ENCODE measurements at regions not wholly inside any gene's neighbourhood (a gene's known extent, or its start where the extent isn't known, plus 50 kb on each side); places are given as distances from the start of the nearest gene placed in this dataset.
A peak's percentile ranks its signal among the peaks of the same experiment; 100 is the strongest.

DNA sequence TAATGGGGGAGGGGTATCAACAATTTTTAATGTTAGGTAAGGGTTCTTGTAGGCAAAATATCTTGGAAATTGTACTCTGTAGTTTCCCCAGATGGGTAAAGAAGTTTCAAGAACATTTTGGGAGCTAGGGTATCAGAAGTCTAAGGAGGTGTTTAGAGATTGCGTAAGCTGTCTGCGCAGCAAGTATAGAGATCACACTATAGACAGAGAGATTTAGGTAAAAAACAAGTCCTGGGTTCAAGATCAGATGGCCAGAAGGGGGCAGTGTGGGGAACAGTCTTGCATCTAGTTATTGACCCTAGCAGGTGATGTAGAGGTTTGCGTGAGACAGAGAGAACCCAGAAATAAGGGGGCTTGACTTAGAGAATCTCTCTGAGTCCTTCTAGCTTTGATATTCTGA lies 80.8 kb downstream of the S1PR1 start:
- no peak for DNase-seq (ENCODE audit: low read depth)

DNA sequence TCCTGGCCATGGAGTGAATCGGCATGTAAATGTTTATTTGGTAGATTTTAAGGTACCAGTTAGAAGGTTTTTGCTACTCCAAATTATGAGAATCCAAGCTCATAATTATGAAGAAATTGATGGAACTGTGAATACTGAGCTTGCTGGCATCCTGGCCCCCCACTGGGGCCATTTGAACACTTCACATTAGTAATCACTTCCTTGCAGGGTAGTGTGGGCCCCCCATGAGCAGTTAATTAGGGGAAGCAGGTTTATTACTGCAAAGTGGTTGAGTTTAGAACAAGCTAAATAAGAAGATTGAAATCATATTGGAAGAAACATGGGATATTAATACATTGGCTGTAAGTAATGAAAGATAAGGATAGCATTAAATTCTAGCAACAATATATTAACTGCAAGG lies 86.7 kb downstream of the S1PR1 start:
- DNase-seq (ENCODE audit: low read depth) = no peak

DNA sequence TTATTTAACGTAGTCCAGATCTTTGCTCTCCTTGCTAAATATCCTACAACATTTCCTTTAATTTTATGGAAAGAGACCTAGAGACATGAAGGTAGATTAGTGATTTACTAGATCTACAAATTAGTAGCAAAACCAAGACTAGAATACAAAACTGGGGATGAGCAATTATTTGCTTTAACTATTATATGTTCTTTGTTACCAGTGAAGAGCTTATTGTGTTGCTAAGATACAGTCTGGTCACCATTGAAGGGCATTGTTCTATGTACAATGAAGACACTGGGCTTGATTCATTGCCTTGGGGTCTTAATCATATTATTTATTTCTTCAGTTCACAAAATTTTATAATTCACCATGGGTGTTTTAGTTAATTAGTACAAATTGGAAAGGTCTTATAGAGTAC lies 88.3 kb downstream of the S1PR1 start:
- DNase-seq (ENCODE audit: low read depth) = no peak

DNA sequence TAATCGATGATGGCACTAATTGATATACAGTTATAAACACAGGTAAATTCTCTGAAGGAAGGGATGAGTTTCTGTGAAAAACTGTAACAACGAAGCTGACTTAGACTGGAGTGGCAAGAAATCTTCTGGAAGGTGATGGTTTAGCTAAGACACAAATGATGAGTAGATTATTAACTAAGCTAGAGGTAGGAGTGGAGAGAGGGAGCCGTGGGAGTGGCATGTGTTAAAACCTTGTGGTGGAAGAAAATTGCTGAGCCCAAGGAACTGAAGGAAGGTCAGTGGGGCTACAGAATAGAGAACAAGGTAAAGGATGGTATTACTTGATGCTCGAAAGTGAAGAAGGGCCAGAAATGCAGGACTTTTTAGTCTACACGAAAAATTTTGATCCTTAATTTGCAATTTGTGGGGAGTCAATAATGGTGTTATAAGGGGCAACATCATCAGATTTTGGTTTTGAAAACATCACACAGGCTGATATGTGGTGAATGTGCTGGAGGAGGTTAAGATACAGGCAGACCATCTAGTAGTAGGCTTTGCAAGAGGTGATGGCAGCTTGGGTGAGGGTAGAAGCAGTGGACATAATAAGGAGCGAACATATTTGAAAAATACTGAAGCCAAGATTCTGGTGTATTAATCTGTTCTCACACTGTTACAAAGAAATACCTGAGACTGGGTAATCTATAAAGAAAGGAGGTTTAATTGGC lies 93.8 kb downstream of the S1PR1 start:
- DNase-seq (ENCODE audit: low read depth) = no peak

DNA sequence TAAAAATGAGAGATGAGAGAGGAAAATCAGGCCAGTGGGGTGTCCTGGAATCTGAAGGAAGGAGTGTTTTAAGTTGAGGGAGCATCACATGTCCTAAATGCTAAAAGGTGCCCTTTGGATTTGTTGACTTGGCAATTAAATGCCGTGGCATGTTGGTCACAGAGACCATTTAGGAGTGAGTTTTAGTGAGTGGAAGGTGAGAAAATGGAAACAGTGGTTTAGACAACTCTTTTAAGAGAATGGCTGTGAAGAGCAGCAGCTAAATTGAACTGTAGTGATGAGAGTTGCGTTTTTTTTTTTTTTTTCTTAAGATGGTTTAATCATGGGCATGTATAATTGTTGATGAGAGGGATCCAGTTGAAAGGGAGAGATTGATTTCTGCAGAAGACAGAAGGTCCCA lies 95.0 kb downstream of the S1PR1 start:
- DNase-seq (ENCODE audit: low read depth) = no peak

GRCh38 chr1:101332633-101333032 lies 95.8 kb downstream of the S1PR1 start:
- no peak for DNase-seq (ENCODE audit: low read depth)

GRCh38 chr1:101333186-101333585 lies 96.4 kb downstream of the S1PR1 start:
- no peak for DNase-seq (ENCODE audit: low read depth)

DNA sequence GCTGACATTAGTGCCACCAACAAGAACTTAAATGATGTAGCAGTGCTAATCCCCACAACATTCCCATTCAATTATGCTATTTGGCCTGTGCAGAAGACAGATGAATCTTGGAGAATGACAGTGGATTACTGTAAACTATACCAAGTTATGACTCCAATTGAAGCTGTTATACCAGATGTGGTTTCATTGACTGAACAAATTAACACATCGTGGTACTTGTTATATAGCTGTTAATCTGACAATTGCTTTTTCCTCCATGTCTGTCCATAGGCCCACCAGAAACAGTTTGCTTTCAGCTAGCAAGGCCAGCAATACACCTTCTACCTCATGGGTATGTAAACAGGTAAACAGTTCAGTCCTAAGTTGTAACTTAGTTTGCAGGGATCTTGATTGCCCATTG lies 101.1 kb downstream of the S1PR1 start:
- no peak for DNase-seq (ENCODE audit: low read depth)

- peak; percentile 3 for DNase-seq (ENCODE audit: low read depth)
Observed at GRCh38 chr1:101338714-101339430, 102.1 kb downstream of the S1PR1 start.

DNA sequence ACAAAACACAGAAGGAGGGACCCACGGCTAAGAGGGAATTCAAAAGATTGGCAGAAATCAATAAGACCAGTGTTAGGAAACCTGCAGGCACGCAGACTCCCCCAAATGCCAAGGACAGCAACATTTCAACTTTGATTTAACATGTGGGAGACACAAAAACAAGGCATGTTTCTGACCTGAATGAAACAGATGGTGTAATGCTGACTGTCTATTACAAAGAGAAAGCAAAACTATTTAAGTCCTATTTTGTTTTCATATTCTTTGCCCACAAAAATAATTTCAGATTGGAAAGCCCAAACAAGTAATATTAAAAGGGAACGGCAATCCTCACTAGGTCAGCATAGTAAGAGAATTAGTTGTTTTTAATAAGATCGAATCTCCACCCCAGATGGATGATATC lies 107.9 kb downstream of the S1PR1 start:
- DNase-seq (ENCODE audit: low read depth) = no peak

DNA sequence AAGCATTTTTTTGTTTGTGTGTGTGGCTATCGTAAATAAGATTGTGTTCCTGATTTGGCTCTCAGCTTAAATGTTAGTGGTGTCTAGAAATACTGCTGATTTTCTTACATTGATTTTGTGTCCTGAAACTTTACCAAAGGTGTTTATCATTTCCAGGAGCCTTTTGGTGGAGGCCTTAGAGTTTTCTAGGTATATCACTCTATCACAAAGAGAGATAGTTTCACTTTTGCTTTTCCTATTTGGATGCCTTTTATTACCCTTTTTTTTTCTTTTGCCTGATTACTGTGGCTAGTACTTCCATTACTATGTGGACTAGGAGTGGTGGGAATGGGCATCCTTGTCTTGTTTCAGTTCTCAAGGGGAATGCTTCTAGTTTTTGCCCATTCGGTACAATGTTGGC lies 109.6 kb downstream of the S1PR1 start:
- DNase-seq (ENCODE audit: low read depth) = no peak

- no peak for DNase-seq (ENCODE audit: low read depth)
Observed at GRCh38 chr1:101356013-101356412, 119.2 kb downstream of the S1PR1 start.

- no peak for DNase-seq (ENCODE audit: low read depth)
Observed at GRCh38 chr1:101356604-101357443, 120.0 kb downstream of the S1PR1 start.

- DNase-seq (ENCODE audit: low read depth) = peak; percentile 59
Observed at GRCh38 chr1:101357444-101357986, 120.7 kb downstream of the S1PR1 start.

- no peak for DNase-seq (ENCODE audit: low read depth)
Observed at GRCh38 chr1:101360506-101360905, 123.7 kb downstream of the S1PR1 start.

- DNase-seq (ENCODE audit: low read depth) = no peak
Observed at GRCh38 chr1:101363891-101364318, 127.1 kb downstream of the S1PR1 start.

- DNase-seq (ENCODE audit: low read depth) = no peak
Observed at GRCh38 chr1:101364370-101365120, 127.7 kb downstream of the S1PR1 start.

- no peak for DNase-seq (ENCODE audit: low read depth)
Observed at GRCh38 chr1:101365186-101365585, 128.4 kb downstream of the S1PR1 start.

GRCh38 chr1:101365878-101366277 lies 129.1 kb downstream of the S1PR1 start:
- DNase-seq (ENCODE audit: low read depth) = no peak

DNA sequence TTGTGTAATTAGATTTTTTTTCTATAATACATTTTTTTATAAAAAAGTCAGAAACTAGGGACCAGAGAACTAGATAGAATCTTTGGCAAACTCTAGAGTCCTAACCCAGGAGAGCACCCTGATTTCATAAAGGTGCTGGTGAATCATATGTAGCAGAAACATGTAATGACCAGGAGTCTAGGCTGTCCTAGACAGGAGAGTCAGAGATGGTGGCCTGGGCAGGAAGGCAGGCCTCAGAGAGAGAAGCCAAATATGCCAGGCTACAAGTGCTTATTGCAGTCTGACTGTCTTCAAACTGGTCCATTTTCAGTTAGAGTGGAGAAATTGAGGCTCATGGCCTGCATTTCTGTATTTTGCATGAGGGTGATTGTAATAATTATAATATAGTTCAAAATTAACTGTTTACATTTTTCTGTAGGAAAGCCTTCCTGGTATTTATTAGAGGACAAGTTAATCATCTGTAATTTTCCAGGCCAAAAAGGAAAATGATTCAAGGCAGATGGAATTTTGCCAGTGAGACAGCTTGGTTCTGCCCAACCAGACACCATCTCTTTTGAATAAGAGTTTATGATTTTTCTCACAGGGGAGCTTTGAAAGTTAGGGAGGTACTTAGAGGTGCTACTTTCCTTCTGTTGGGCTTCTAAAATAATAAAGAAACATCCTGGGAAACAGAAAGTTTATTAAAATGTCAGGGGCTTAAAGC lies 129.8 kb downstream of the S1PR1 start:
- DNase-seq (ENCODE audit: low read depth) = no peak

- DNase-seq (ENCODE audit: low read depth) = no peak
Observed at GRCh38 chr1:101367630-101368029, 130.8 kb downstream of the S1PR1 start.
